ACC112 (cell line): ENCODE measurements at regions not wholly inside any gene's neighbourhood (a gene's known extent, or its start where the extent isn't known, plus 50 kb on each side); places are given as distances from the start of the nearest gene placed in this dataset.

Source experiments
- H2AFZ ChIP-seq: fragments of 200-600 bp; sonication (generic); one replicate; pipeline ENCODE4 v1.6.0; 2017; ENCODE audit warnings: antibody characterized with exemption, low read length; ENCODE audit not compliant: unreplicated experiment
- H3K27ac ChIP-seq: fragments of 200-600 bp; sonication (generic); 2 replicates; pipeline ENCODE4 v1.5.1; 2014; ENCODE audit warnings: low read depth, mild to moderate bottlenecking, antibody characterized with exemption, low read length, moderate library complexity
- H3K27me3 ChIP-seq: fragments of 200-600 bp; sonication (generic); 2 replicates; pipeline ENCODE4 v1.6.1; 2014; ENCODE audit warnings: mild to moderate bottlenecking, antibody characterized with exemption, low read length, moderate library complexity, mixed read lengths; ENCODE audit not compliant: insufficient read depth
- H3K36me3 ChIP-seq: fragments of 200-600 bp; sonication (generic); 2 replicates; pipeline ENCODE4 v1.6.1; 2016; ENCODE audit warnings: mild to moderate bottlenecking, antibody characterized with exemption, low read length, moderate library complexity, mixed read lengths; ENCODE audit not compliant: insufficient read depth
- H3K4me1 ChIP-seq: fragments of 200-600 bp; sonication (generic); one replicate; pipeline ENCODE4 v1.6.1; 2016; ENCODE audit warnings: low read length, mixed read lengths; ENCODE audit not compliant: insufficient read depth, unreplicated experiment, control insufficient read depth
- H3K4me3 ChIP-seq: fragments of 200-600 bp; sonication (generic); 2 replicates; pipeline ENCODE4 v1.5.1; 2014; ENCODE audit warnings: mild to moderate bottlenecking, low read depth, low read length
- H3K79me2 ChIP-seq: fragments of 200-600 bp; sonication (generic); one replicate; pipeline ENCODE4 v1.6.0; 2016; ENCODE audit warnings: low read length; ENCODE audit not compliant: control insufficient read depth, unreplicated experiment, insufficient read depth

DNA sequence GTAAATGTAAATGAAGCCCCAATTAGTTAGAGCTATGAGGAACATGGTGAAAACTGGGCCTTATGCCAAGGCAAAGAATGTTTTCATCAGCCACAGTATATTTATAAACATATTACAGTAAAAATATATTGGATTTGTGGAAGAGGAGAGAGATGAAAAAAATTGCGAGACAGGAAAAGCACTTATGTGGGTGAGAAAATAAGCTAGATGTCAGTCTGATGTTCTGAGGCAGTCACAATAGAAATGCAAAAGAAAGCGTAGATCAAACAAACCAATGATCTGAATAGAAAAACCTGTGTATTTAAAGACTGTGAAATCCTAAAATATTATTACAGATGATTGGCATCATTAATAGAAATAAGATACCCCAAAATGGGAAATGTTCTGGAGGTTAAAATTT, 1332.5 kb downstream of the SLITRK5 start:
- Histone ChIP-seq H3K4me1 (no peaks in the 10 kb centered on the region), H3K79me2 (no peaks in the 10 kb centered on the region), H2AFZ (no peak overlapping the region), H3K27me3 (no peaks in the 10 kb centered on the region), H3K4me3 (no peak overlapping the region), H3K36me3 (no peaks in the 10 kb centered on the region), H3K27ac (no peak overlapping the region)

DNA sequence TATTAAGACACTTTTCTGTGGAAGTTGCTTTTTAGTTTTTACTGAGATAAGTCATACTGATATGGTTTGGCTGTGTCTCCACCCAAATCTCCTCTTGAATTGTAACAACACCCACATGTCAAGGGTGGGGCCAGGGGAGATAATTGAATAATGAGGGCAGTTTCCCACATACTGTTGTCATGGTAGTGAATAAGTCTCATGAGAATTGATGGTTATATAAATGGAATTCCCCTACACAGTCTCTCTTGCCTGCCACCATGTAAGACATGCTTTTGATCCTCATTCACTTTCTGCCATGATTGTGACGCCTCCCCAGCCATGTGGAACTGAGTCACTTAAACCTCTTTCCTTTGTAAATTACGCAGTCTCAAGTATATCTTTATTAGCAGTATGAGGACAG, 1340.4 kb downstream of the SLITRK5 start:
- H3K4me3 ChIP-seq: no peak overlapping the region
- no peaks in the 10 kb centered on the region for H3K36me3 ChIP-seq
- H3K27ac ChIP-seq: no peak overlapping the region
- H3K27me3 ChIP-seq: no peaks in the 10 kb centered on the region
- no peaks in the 10 kb centered on the region for H3K79me2 ChIP-seq
- no peak overlapping the region for H2AFZ ChIP-seq
- no peaks in the 10 kb centered on the region for H3K4me1 ChIP-seq

DNA sequence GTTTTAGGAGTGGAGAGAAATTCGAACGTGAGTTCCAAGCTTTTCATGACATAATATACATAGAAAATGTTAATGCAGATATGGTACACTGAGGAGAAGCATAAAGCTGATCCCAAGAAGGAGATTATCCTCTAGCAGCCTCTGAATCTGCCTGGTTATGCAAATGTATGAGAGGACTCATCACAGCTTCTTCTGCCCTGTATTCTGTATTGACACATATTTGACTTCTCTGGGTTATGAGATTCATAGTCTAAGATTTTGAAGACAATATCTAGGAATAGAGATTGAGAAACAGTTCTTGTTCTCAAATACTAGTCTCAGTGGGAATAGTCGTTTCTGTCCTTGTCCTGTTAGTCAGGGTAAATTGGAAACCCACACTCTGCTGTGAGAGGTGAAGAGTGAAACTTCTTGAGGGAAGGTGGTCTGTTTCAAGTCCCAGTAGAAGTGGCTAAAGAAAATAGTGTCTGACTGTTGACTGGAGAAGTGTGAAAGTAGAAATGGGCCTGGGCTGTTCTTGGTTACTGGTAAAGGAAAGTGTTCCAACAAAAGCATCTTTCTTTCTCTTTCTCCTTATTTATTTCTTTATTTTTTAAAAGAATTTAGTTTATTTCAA, 1356.6 kb downstream of the SLITRK5 start:
- H3K4me3 ChIP-seq: no peak overlapping the region
- no peaks in the 10 kb centered on the region for H3K27me3 ChIP-seq
- H3K4me1 ChIP-seq: no peaks in the 10 kb centered on the region
- no peak overlapping the region for H3K27ac ChIP-seq
- no peaks in the 10 kb centered on the region for H3K79me2 ChIP-seq
- H2AFZ ChIP-seq: no peak overlapping the region
- no peaks in the 10 kb centered on the region for H3K36me3 ChIP-seq

DNA sequence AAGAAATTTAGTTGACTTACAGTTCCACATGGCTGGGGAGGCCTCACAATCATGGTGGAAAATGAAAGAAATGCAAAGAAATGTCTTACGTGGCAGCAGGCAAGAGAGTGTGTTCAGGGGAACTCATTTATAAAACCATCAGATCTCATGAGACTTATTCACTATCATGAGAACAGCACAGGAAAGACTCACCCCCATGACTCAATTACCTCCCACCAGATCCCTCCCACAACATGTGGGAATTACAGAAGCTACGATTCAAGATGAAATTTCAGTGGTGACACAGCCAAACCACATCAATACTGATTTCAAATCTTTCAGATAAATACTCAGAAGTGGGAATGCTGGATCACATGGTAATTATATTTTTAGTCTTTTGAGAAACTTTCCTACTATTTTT, 1357.9 kb downstream of the SLITRK5 start:
- no peaks in the 10 kb centered on the region for H3K4me1 ChIP-seq
- no peaks in the 10 kb centered on the region for H3K79me2 ChIP-seq
- no peaks in the 10 kb centered on the region for H3K27me3 ChIP-seq
- no peaks in the 10 kb centered on the region for H3K36me3 ChIP-seq
- H2AFZ ChIP-seq: no peak overlapping the region
- H3K27ac ChIP-seq: no peak overlapping the region
- H3K4me3 ChIP-seq: no peak overlapping the region

DNA sequence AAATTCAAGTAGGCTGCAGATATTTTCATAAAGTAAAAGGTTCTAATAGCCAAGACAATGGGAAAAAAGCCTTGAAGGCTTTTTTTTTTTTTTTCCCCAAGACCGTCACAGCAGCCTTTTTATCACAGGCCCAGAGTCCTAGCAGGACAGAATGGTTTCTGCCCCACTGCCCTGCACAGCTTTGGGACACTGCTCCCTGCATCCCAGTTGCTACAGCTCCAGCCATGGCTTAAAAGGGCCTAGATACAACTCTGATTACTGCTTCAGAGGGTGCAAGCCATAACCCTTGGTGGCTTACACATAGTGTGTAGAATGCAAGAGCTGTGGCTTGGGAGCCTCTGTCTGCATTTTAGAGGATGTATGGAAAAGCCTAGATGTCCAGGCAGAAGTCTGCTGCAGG, 1362.8 kb downstream of the SLITRK5 start:
- Histone ChIP-seq H3K4me3 (no peak overlapping the region), H3K36me3 (no peaks in the 10 kb centered on the region), H3K79me2 (no peaks in the 10 kb centered on the region), H3K27ac (no peak overlapping the region), H2AFZ (no peak overlapping the region), H3K27me3 (no peaks in the 10 kb centered on the region), H3K4me1 (no peaks in the 10 kb centered on the region)

DNA sequence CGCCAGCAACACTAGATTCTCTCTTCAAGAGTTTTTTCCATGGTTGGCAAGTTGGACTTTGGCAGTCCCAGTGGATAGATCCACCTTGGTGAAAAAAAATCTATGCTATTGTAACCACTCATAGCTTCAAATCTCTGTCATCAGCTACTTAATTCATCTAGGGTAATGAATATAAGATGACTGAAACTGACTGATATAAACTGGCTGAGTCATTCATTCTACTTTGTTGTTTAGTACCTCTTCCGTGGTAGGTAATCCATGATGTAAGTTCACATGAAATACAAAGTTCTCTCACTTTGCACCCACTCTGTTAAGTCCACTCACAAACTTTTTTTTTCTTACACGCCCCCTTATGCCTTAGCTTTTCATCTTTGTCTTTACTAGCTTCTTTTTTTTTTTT, 1381.5 kb downstream of the SLITRK5 start:
- no peak overlapping the region for H3K4me3 ChIP-seq

DNA sequence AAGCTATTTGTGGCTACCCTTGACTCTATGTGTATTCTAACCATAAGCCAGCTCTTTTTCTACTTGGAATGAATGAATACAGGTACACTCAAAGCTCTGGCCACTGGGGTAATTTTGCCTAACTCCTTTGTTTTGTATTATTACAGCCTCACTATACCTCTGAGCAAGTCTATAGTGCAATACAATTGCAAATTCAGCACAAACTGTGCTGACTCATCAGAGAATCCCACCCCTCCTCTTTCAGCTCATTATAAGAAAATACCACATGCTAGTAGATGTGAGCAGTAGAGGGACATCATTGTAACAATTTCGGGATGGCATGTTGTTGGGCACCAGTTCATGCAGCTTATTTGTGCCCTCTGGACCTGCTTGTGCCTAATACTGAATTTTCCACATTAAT, 1382.2 kb downstream of the SLITRK5 start:
- Histone ChIP-seq H3K27me3 (no peaks in the 10 kb centered on the region), H3K36me3 (no peaks in the 10 kb centered on the region), H2AFZ (no peak overlapping the region), H3K4me3 (no peak overlapping the region), H3K4me1 (no peaks in the 10 kb centered on the region), H3K27ac (no peak overlapping the region), H3K79me2 (no peaks in the 10 kb centered on the region)

More for the DNA sequence above, 1381.5 kb downstream of the SLITRK5 start:
- Histone ChIP-seq H3K27me3 (no peaks in the 10 kb centered on the region), H3K27ac (no peak overlapping the region), H3K36me3 (no peaks in the 10 kb centered on the region), H2AFZ (no peak overlapping the region), H3K4me1 (no peaks in the 10 kb centered on the region), H3K79me2 (no peaks in the 10 kb centered on the region)

DNA sequence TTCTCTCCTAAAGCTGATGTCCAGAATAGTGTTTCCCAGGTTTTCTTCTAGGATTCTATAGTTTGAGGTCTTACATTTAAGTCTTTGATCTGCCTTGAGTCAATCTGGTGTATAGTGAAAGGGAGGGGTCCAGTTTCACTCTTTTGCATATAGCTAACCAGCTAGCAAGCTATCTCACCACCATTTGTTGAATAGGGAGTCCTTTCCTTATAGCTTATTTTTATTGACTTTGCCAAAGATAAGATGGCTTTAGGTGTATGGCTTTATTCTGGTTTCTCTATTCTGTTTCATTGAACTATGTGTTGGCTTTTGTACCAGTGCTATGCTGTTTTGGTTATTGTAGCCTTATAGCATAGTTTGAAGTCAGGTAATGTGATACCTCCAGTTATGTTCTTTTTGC, 1386.1 kb downstream of the SLITRK5 start:
- no peak overlapping the region for H3K27ac ChIP-seq
- no peak overlapping the region for H2AFZ ChIP-seq
- no peaks in the 10 kb centered on the region for H3K36me3 ChIP-seq
- H3K4me1 ChIP-seq: no peaks in the 10 kb centered on the region
- H3K27me3 ChIP-seq: no peaks in the 10 kb centered on the region
- no peak overlapping the region for H3K4me3 ChIP-seq
- no peaks in the 10 kb centered on the region for H3K79me2 ChIP-seq

DNA sequence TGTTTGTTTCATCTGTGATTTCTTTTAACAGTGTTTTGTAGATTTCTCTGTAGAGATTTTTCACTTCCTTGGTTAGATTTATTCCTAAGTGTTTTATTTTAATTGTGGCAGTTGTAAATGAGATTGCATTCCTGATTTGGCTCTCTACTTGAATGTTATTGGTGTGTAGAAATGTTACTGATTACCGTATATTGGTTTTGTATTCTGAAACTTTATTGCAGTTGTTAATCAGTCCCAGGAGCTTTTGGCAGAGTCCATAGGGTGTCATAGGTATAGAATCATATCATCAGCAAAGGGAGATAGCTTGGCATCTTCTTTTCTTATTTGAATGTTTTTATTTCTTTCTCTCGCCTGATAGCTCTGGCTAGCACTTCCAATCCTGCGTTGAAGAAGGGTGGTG, 1386.7 kb downstream of the SLITRK5 start:
- Histone ChIP-seq H3K4me3 (no peak overlapping the region), H2AFZ (no peak overlapping the region), H3K27me3 (no peaks in the 10 kb centered on the region), H3K79me2 (no peaks in the 10 kb centered on the region), H3K36me3 (no peaks in the 10 kb centered on the region), H3K27ac (no peak overlapping the region), H3K4me1 (no peaks in the 10 kb centered on the region)

DNA sequence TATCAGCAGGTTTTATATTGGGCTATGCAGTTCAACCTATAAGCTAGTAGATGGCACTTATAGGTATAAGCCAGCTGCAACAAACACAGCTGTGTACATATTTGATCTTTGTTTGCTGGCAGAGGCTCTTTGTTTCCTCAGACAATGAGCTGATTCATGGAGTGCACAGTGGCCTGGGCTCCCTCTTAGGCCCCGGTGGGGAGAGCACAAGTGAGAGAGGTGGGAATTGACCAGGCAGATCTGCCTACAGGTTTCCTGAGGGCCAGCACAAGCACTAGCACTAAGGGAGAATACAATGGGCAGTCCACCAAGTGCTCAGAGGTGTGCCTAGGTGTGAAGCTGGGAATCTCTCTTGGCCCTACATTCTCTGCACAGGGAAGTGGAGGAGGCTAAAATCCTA, 1390.7 kb downstream of the SLITRK5 start:
- no peak overlapping the region for H3K27ac ChIP-seq
- H3K4me1 ChIP-seq: no peaks in the 10 kb centered on the region
- H3K27me3 ChIP-seq: no peaks in the 10 kb centered on the region
- no peaks in the 10 kb centered on the region for H3K79me2 ChIP-seq
- no peak overlapping the region for H3K4me3 ChIP-seq
- no peak overlapping the region for H2AFZ ChIP-seq
- H3K36me3 ChIP-seq: no peaks in the 10 kb centered on the region

DNA sequence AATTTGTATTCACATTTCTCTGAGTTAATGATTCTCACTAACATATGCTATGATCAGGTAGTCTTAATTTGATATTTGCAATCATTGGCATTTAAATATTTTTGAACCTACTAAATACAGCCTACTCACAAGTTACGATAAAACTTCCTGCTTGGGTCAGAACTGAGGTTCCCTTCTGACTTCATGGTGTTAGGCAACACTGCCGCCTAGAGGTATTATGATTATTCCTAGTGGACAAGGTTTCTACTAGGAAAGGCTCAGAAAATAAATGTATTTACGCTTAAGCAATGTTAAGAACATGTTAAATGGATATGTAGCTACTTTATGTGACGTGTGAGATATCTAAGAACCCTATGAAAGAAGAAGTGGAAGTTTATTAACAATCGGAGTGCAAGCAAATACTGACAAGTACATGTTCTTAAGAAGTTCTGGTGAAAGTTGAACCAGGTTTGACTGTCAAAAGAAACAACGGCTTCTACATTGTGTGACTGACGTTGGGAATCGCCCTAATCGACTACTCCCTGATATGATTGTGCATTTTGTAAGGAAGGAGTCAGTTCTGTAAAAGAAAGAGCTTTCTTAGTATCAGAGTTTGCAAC, 1395.8 kb downstream of the SLITRK5 start:
- no peaks in the 10 kb centered on the region for H3K27me3 ChIP-seq
- H3K79me2 ChIP-seq: no peaks in the 10 kb centered on the region
- H3K4me3 ChIP-seq: no peak overlapping the region
- H3K27ac ChIP-seq: no peak overlapping the region
- H3K36me3 ChIP-seq: no peaks in the 10 kb centered on the region
- no peaks in the 10 kb centered on the region for H3K4me1 ChIP-seq
- no peak overlapping the region for H2AFZ ChIP-seq
